NT2/D1 (cell line): ENCODE measurements at regions not wholly inside any gene's neighbourhood (a gene's known extent, or its start where the extent isn't known, plus 50 kb on each side); places are given as distances from the start of the nearest gene placed in this dataset.

Experiments used
- SUZ12 ChIP-seq: IDR thresholded peaks from 2 replicates; pipeline ENCODE4 v1.6.1; 2011; ENCODE audit not compliant: insufficient read length, insufficient read depth; ENCODE audit errors: extremely low read depth
- YY1 ChIP-seq: IDR thresholded peaks from 2 replicates; pipeline ENCODE4 v1.6.1; 2011; ENCODE audit not compliant: insufficient read length, insufficient read depth
- ZNF274 ChIP-seq: IDR thresholded peaks from 2 replicates; pipeline ENCODE4 v1.6.1; 2011; ENCODE audit warnings: mild to moderate bottlenecking, low read depth, low read length

DNA sequence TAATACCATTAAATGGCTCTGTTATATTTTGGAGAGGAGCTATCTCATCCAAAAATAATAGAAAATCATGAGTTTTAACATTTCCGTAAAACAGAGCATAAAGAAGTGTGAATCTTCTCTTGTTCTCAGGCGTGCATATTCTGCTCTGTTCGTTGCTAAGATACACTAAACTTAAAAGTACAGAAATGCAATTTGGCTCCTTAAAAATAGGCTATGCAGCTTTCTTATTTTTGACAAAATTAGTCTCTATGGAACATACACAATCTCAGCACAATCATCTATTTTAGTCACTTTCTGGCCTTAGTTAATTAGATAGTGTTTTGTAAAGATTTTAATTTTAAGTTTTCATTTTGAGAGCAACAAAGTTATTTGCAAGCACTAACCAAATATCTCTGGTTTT is 79.0 kb upstream of the USP25 start:
- TF ChIP-seq YY1 (no peak), SUZ12 (no peak), ZNF274 (no peak)
